GM19328 (cell line): ENCODE measurements at regions not wholly inside any gene's neighbourhood (a gene's known extent, or its start where the extent isn't known, plus 50 kb on each side); places are given as distances from the start of the nearest gene placed in this dataset.

Source experiments
- ATAC-seq: cut with Tn5 transposase; IDR thresholded peaks from one replicate; pipeline ENCODE4 v1.9.1; 2021; ENCODE audit warnings: mild to moderate bottlenecking, moderate library complexity; ENCODE audit not compliant: unreplicated experiment

DNA sequence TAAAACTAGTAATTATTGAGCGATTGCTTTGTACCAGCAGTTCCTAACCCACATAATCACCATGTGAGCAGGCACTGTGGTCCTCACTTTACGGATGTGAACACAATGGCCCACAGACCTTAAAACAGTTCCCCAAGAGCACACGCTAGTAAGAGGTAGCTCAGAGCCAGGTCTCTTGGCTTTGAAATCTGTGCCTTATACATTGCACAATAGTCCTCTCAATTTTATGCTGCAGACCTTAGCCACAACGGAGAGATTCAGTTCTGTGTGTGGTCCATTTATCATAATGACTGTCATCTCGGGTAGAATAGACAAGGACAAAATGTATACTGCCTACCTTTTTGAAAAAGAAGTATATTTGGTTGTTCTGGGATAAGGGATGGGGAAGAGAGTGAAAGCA is 289.0 kb upstream of the ANKRD55 start:
- ATAC-seq: no peak

DNA sequence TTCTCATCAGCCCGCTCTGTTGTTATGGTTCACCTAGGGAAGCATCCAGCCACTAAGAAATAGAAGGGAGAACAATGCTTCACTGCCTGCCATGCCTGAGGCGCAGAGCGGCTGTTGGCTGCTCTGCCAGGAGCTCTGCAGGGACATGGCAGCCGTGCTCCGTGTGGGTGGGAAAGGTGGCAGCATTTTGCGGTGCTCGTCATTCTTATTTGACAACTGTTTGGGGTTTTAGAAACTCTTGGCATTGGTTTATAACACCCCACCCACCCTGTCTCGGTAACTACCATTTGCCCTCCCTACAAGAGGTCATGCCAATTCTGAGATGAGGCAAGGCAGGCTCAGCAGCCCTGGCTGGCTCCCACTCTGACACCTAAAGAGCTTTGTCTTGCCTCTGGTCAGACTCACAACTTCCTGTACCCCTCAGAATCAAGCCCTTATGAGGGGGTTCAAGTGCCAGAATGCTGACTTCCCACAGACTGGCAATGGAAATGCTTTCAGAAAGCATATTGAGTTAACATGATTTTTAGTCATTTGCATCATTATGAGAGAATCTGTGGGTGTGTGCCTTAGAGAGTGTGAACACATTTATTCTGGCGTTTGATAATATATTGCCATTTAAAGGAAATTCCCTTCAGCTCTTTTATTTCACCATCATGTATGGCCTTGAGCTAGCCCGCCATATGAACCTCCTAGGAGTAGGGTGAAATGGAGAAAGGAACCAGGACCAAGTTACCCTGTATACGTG is 288.0 kb upstream of the ANKRD55 start:
- no peak for ATAC-seq

DNA sequence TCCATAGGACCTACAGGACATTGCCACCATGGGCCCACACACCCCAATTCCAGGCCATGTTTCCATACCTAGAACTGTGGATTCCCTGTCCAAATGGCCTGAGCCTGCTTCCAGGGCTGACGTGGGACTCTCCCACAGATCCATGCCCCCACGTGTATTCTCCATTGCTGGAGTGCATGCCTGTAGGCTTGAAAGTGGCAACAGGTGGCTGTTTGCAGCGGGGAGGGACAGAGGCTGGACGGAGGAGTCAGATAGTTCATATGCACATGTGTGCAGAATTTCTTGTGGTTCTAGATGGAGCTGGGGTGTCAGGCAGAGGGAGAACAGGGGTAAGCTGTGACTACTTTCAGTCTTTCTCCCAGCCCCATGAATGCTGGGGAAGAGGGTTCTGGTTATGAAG is 285.7 kb upstream of the ANKRD55 start:
- no peak for ATAC-seq

DNA sequence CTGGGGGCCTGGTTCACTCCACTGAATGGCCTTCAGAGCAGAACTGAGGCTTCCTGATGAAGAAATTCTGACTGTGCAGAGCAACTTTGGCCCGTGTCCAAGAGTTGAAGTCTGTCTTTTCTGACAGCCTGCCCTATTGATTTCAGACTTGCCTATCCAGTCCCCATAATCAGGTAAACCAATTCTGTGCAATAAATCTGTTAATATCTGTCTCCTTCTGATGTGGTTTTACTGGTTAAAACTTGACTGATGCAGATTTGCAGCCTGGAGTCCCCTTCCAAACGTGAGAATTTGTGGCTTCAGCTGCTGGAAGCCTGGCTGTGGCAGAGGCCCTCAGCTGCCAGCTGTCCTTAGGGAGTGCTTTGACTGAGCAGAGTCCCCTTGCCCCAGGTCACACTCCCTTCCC is 283.9 kb upstream of the ANKRD55 start:
- no peak for ATAC-seq

DNA sequence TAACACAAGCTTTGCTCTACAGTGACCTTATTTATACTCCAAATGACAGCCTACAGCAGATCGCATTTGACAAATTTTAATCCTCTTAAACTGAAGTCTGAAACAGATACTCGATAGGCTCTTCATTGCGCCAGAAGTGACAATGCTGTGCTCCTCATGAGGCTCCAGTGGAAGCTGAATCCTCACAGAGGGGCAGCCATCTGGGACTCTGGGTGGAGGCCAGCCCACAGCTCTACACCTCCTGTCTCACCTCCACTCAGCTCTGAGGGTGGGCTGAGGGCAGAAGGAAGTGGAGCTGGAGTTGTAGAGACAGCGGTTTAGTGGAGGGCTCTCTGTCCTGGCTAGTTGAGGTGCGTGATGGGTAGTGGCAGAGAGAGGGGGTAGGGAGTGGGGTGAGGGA is 283.3 kb upstream of the ANKRD55 start:
- no peak for ATAC-seq

DNA sequence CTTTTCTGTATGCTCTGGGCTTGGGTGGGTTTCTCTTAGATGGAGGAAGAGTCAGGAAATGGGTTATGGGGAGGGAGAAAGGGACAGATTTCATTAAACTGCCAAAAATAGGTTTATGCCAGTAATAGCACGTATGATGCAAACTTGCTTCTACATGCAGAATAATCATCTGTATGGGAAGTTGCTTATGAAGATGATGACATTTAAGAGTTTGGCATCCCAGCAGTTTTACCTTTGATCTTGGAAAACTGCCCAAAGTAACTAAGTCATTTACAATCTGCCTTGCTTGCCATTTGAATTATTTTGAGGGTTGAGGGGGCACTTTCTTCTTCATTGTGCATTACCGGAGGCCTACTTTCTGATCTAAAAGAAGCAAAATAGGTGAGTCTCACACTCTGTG is 282.9 kb upstream of the ANKRD55 start:
- no peak for ATAC-seq

DNA sequence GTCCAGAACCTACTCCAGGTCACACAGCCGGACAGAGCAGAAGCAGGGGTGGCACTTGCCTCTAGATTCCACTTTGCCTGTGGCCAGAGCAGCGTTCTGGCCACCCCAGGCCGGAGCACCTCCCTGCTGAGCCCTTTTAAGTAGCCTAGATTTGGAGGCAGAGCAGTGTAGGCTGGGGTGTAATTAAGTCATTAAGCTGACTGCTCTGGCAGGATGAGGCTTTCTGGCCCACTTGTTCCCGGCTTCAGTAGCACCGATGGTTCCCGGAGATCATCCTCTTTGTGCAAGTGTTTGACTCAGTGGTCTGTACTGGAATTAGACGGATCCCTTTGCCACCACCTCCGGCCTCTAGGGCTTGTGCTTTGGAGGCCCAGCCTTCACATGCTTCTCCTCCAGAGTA is 281.9 kb upstream of the ANKRD55 start:
- ATAC-seq: no peak

DNA sequence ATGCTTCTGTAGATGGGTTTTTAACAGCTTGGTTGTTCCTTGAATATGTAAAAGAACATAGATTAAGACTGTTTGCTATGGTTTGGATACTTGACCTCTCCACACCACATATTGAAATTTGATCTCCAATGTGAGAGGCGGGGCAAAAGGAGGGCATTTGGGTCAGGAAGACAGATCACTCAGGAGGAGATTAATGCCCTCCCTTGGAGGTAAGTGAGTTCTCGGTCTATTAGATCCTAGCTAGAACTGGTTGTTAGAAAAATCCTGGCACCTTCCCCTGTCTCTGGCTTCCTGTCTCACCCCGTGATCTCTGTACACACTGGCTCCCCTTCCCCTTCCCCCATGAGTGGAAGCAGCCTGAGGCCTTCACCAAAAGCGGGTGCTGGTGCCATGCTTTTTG is 281.1 kb upstream of the ANKRD55 start:
- ATAC-seq: no peak

DNA sequence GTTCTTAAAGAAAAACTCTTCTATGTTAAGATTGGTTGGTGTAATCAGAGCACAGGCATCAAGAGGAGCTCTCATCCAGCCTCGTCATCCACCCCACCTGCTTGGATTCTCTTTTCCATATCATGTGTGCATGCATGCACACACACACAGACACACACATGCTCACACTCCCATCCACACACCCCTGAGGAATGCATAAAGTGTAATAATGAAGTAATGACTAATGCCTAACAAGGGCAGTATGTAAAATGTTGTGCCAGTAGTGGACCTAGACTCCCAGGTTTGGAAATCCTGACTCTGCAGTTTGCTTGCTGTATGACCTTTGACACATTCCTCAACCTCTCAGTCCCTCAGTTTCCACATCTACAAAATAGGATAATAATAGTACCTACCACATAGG is 280.0 kb upstream of the ANKRD55 start:
- no peak for ATAC-seq

DNA sequence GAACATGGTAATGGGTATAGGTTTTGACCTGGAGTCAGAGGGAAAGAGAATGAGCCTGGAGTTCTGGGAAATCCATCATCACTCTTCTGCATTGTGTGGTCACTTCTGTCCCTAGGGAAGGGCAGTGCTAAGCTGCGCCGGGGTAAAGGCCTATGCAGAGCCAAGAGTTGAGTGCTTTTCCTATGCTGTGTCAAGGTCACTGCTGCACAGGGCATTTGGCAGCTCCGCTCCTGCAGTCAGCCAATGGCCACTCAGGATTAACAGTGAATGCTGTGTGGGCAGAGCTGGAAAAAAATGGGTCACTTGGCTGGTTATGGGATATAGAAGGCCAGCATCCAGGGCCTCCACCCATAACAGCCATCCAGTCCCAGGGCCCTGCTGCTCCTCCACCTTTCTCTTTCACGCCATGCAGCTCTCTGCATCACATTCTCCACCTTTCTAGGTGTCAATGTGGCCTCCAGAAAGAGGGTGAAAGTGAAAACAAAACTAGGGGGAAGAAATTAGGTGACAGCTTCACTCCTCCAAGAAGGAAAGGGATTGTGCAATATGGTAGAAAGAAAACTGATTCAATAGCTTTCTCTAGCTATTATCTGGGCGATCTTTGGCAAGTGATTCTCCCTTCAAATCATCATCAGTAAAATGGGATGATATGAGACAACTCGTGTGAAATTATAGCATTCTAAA is 279.3 kb upstream of the ANKRD55 start:
- no peak for ATAC-seq

DNA sequence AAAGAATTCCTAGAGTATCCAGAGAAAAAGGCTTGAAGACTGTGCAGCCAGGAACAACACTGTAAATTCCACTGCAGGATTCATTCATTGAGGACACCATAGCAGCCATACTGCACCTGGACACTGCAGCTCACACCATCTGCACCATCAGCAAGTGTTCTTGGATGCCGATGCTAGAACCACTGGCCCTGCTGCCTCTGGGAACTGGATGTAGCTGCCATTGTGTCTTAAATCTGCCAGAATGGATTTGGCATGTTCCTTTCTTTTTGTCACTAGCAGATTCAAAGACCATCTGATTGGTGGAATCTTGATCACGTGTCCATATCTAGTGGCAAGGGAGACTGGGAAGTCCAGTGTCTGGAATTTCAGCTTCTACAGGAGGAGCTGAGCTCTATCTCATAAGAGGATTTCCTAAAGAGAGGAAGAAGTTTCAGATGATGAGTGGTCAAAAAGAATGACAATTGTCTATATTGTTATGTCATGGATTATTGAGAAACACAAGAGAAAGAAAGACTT is 278.3 kb upstream of the ANKRD55 start:
- ATAC-seq: no peak

DNA sequence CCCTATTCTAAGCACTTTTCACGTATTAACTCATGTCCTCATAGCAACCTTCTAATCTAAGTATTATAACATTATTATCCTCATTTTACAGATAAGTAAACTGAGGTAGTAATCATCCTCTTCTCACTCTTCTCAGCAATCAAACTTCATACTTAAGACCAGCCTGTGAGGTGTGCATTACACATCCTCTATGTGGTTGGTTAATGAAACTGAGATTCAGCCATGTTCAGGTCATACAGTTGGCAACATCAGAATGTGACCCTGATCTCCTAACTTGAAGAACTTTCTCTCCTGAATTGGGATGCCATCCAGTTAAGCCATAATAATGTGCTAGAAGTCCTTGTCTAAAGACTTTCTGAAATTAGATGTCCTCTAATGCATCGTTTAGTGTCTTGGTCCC is 275.1 kb upstream of the ANKRD55 start:
- ATAC-seq: no peak

DNA sequence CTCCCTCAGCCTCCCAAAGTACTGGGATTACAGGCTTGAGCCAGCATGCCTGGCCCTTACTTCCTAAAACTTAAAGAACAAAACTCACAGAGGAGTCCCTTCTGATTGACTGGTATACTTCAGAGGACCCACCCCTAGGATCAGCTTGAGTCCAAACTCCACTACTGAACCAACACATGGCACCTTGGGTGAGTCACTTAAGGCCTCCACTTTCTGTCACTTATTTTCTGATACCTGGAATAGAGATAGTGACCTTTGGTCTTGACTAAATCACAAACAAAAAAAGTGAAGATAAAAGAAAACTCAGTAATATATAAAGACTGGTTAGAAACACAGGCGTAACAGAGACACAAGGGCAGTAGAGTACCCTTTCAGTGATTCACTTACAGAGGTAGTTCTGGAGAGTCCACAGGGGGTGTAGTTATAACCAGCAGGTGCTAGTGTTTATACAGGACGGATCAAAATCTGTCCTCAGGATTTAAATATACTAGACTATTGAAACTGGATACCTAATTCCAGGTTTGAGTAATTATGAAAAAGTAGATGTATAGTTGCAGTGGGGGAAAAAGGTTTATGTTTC is 274.3 kb upstream of the ANKRD55 start:
- ATAC-seq: no peak

DNA sequence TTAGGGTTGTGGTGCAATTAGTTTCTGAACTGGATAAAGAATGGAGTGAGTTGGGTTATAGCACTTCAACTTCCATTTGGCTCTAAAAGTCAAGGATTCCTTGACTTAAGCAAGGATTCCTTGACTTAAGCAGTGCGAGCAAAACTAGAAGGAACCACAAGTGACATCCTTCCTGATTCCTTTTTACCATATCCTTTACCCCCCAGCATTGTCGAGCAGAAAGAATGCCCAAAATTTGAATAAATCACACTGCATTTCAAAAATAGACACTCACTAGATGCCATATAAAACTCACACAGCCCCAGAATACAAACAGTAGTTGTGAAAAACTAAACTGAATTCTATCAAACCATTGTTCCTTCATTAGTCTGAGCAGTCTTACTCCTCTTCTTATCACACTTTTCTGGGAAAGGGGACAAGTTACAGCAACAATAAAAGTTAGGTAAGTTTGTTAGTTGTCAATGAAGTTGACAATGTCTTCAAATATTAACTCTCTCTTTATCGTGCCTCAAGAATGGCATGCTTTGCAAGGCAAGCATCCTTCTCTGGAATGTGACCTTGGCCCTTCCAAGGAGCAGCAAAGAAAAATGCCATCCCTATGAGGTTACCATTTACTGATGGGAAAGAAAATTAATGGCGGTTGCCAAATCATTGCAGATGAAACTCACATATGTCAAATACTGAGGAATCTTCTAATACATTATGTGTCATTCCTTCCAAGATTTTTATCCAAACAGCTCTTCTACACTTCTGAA is 273.3 kb upstream of the ANKRD55 start:
- no peak for ATAC-seq

DNA sequence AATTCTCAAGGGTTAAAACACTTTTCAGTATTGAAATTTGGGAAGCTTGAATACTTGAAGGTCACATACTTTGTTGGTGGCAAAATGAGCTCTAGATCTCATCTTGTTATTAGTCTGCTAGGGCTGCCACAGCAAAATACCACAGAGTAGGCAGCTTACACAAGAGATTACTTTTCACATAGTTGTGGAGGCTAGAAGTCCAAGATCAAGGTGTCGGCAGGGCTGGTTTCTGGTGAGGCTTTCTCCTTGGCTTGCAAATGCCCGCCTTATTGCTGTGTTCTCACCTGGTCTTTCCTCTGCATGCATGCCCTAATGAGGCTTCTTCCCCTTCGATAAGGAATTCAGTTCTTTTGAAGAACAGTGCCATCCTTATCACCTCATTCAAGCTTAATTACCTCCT is 270.8 kb upstream of the ANKRD55 start:
- ATAC-seq: no peak

DNA sequence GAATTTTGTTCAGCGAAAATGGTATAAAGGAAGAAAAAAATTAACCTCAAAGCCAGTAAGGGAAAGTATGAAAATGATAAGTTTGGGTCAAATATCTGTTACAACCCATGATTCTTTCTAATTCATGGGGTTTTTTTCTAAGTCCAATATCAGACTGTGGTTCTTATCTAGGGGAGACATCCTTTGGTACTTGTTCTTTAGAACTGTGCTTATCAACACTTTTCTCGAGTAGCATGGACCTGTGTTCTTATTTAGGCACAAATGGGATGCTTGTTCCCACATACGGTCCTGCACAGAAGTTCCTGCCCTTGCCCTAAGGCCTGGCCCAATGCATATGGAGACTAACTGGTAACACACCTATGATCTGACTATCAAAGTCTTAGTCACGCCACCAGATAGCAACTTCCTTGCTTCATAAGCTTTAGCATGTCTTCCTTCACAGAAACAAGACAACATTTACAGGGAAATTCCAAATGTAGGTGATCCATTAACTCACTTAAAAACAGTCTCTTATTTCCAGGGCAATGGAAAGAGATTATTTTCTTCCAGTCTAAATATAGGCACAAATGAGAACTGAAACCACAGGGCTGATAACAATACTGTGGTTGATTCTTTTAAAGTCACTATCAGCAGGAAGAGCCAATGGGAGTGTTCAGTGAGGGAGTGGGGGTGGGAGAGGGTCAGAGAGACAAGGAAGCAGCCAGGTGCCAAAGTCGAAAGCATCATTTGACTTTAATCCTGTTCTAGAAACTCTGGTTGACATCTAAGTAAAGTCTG is 268.8 kb upstream of the ANKRD55 start:
- ATAC-seq: no peak

DNA sequence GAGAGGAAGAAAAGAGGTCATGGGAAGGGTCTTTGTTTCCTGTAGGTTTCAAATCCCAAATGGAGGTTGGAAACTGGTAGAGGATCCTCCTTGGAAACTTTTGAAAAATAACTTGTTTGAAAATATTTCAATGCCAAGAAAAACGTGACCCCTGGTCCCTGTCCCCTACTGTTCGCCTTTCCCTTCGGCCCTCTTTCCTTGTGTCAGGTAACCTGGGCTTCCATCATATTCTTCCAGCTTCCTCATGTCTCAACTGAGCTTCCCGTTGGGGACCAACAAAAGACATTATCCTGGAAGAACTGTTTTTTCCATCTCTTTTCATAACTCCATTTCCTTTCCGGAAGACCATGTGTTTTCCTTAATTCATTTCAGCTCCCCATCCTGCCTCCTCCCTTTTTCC is 266.8 kb upstream of the ANKRD55 start:
- no peak for ATAC-seq

DNA sequence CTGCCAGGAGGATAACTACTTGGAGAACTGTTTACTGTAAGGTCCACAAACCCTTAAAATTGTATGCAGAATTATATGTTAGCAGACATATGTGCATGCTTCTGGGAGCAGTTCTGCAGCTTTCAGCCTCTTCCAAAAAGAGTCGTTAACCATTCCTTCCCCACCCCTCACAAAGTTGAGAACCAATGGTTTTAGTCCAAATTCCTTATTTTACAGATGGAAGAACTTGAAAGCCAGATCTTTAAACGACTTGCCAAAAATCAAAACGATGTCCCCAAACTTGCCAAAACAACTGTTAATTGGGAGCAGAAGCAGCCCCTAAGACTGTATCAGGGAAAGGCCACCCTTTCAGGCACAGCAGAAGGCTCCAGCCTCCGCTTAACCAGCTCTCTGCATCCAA is 266.4 kb upstream of the ANKRD55 start:
- no peak for ATAC-seq

DNA sequence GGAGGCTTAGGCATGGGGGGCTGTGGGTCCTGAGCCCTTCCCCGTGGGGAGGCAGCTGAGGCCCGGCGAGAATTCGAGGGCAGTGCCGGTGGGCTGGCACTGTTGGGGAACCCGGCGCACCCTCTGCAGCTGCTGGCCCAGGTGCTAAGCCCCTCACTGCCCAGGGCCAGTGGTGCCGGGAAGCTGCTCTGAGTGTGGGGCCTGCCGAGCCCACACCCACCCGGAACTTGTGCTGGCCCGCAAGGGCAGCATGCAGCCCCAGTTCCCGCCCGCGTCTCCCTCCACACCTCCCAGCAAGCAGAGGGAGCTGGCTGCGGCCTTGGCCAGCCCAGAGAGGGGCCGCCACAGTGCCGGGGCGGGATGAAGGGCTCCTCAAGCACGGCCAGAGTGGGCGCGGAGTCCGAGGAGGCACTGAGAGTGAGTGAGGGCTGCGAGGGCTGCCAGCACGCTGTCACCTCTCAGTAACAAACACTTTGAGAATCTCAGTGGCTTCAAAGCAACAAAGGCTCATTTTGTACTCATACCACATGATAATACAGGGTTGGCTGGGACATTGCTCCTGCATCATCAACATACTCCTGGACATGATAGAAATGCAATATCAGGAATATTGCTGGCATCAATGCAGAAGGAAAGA is 265.7 kb upstream of the ANKRD55 start:
- no peak for ATAC-seq

DNA sequence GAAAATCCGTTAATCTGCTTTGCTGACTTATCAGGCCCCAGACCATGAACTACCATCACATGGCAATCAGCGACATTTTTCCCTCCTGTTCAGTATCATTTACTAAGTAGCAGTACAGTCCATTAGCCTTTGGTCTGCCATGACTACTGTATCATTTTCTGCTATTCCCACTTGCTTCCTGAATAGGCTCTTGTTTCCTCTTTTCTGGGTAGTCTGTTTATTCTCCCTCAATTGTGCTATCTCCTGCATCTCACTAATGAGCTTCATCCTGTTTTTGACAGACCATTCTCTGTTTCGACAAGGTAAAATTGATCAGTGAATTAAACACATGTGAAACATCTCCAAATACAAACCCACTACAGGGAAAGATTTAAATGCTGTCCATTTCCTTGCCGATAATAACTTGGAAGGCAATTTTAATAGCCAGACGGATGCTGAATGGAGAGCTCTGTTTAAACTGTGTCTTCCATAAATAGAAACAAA is 263.5 kb upstream of the ANKRD55 start:
- ATAC-seq: no peak
